Endothelial cell (in vitro differentiated cells): ENCODE measurements at regions not wholly inside any gene's neighbourhood (a gene's known extent, or its start where the extent isn't known, plus 50 kb on each side); places are given as distances from the start of the nearest gene placed in this dataset.

Source experiments
- DNase-seq: peaks from one replicate; pipeline ENCODE4 v3.0.0; 2021; ENCODE audit warnings: low spot score
- H3K27ac Mint-ChIP-seq: one replicate; pipeline ENCODE4 v1.8.0; 2021; ENCODE audit warnings: mixed read lengths, inconsistent platforms; ENCODE audit not compliant: unreplicated experiment
- H3K27me3 Mint-ChIP-seq: one replicate; pipeline ENCODE4 v1.8.0; 2021; ENCODE audit warnings: mild to moderate bottlenecking, moderate library complexity, mixed read lengths, inconsistent platforms; ENCODE audit not compliant: unreplicated experiment
- H3K36me3 Mint-ChIP-seq: one replicate; pipeline ENCODE4 v1.8.0; 2021; ENCODE audit warnings: mild to moderate bottlenecking, low read depth, mixed read lengths, inconsistent platforms; ENCODE audit not compliant: unreplicated experiment
- H3K4me1 Mint-ChIP-seq: one replicate; pipeline ENCODE4 v1.8.0; 2021; ENCODE audit warnings: mild to moderate bottlenecking, mixed read lengths, inconsistent platforms; ENCODE audit not compliant: unreplicated experiment
- H3K4me3 Mint-ChIP-seq: one replicate; pipeline ENCODE4 v1.8.0; 2021; ENCODE audit warnings: mild to moderate bottlenecking, mixed read lengths, inconsistent platforms; ENCODE audit not compliant: unreplicated experiment
- H3K9me3 Mint-ChIP-seq: one replicate; pipeline ENCODE4 v1.8.0; 2021; ENCODE audit warnings: mixed read lengths, inconsistent platforms; ENCODE audit not compliant: unreplicated experiment
- CTCF ChIP-seq: fragments of 200-600 bp; sonication (generic); IDR thresholded peaks from one replicate; pipeline ENCODE4 v1.5.0; 2021; ENCODE audit warnings: antibody characterized with exemption; ENCODE audit not compliant: unreplicated experiment

- TF ChIP-seq CTCF = no peak
- Mint-ChIP-seq H3K36me3 (peaks cover 8% of the 10 kb centered on the region), H3K27me3 (no peaks in the 10 kb centered on the region), H3K27ac (peak overlapping the region; percentile 6), H3K4me1 (peaks cover 2% of the 10 kb centered on the region), H3K4me3 (no peak overlapping the region), H3K9me3 (no peaks in the 10 kb centered on the region)
- DNase-seq = no peak
Observed at GRCh38 chr3:134083626-134084241, 54.0 kb upstream of the SLCO2A1 start.

- H3K4me1 Mint-ChIP-seq = peaks cover 2% of the 10 kb centered on the region
- no peaks in the 10 kb centered on the region for H3K9me3 Mint-ChIP-seq
- TF ChIP-seq CTCF = no peak
- no peak overlapping the region for H3K4me3 Mint-ChIP-seq
- no peak overlapping the region for H3K27ac Mint-ChIP-seq
- no peak for DNase-seq
- no peaks in the 10 kb centered on the region for H3K27me3 Mint-ChIP-seq
- peaks cover 8% of the 10 kb centered on the region for H3K36me3 Mint-ChIP-seq
Observed at GRCh38 chr3:134083008-134083407, 53.3 kb upstream of the SLCO2A1 start.

GRCh38 chr3:134082582-134082981, 52.9 kb upstream of the SLCO2A1 start:
- Mint-ChIP-seq H3K27ac (no peak overlapping the region), H3K36me3 (peaks cover 8% of the 10 kb centered on the region), H3K4me1 (peaks cover 2% of the 10 kb centered on the region), H3K9me3 (no peaks in the 10 kb centered on the region), H3K27me3 (no peaks in the 10 kb centered on the region), H3K4me3 (no peak overlapping the region)
- no peak for TF ChIP-seq CTCF
- DNase-seq = no peak

GRCh38 chr3:134081211-134081610, 51.5 kb upstream of the SLCO2A1 start:
- Mint-ChIP-seq H3K36me3 (peaks cover 3% of the 10 kb centered on the region), H3K9me3 (no peaks in the 10 kb centered on the region), H3K27me3 (no peaks in the 10 kb centered on the region), H3K27ac (no peak overlapping the region), H3K4me3 (no peak overlapping the region), H3K4me1 (peaks cover 7% of the 10 kb centered on the region)
- DNase-seq = no peak
- TF ChIP-seq CTCF = no peak

- Mint-ChIP-seq H3K4me1 (peaks cover 11% of the 10 kb centered on the region), H3K27me3 (peaks cover under 1% of the 10 kb centered on the region), H3K36me3 (peaks cover 1% of the 10 kb centered on the region), H3K9me3 (no peaks in the 10 kb centered on the region), H3K4me3 (no peak overlapping the region), H3K27ac (no peak overlapping the region)
- no peak for DNase-seq
- TF ChIP-seq CTCF = no peak
Observed at GRCh38 chr3:134080761-134081160, 51.0 kb upstream of the SLCO2A1 start.
